ENCODE measurements at regions not wholly inside any gene's neighbourhood (a gene's known extent, or its start where the extent isn't known, plus 50 kb on each side); places are given as distances from the start of the nearest gene placed in this dataset.

DNA sequence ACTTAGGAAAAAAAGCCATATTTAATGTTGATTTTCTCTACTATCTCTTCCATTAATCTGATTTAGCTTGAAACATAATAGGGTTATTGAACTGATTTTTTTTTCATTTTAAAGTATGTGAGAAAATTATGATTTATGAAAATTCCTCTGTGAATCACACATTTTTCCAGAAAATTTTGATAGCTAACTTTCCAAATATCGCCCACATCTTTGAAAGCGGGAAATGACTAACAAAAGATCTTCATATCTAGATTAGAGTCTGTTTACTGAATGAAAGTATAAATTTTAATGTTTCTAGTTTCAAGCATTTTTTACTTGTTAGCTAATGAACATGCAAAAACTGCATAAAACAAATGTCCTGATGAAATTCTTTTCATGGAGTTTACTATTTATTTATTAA, 97.4 kb downstream of the POSTN start:
- Histone ChIP-seq H3K27me3 (ENCODE audit: insufficient read depth, low read length) (no peaks in the 10 kb centered on the region), H4K20me1 (ENCODE audit: insufficient read depth, low read length) (no peaks in the 10 kb centered on the region), H3K36me3 (ENCODE audit: insufficient read depth, low read length) (no peaks in the 10 kb centered on the region), H3K4me1 (ENCODE audit: insufficient read depth, low read length, severe bottlenecking) (no peaks in the 10 kb centered on the region), H3K9me3 (ENCODE audit: low read length) (no peaks in the 10 kb centered on the region), H3K9me2 (ENCODE audit: low read depth, low read length) (no peaks in the 10 kb centered on the region), H3K9ac (ENCODE audit: low read length) (no peak overlapping the region), H3K4me2 (ENCODE audit: low read length) (no peak overlapping the region), H3F3A (ENCODE audit: insufficient read depth, low read length) (no peaks in the 10 kb centered on the region), H2AFZ (ENCODE audit: low read length) (no peak overlapping the region), H3K4me3 (ENCODE audit: low read depth, low read length, poor library complexity, severe bottlenecking) (no peak overlapping the region), H3K79me2 (ENCODE audit: insufficient read depth, low read length) (no peaks in the 10 kb centered on the region), H3K27ac (ENCODE audit: low read depth, low read length, poor library complexity, severe bottlenecking) (no peak overlapping the region)
- no peak for TF ChIP-seq EZH2 (IDR thresholded peaks at IDR 0.05; ENCODE audit: borderline replicate concordance, low read length)
- TF ChIP-seq, protein P1, sequence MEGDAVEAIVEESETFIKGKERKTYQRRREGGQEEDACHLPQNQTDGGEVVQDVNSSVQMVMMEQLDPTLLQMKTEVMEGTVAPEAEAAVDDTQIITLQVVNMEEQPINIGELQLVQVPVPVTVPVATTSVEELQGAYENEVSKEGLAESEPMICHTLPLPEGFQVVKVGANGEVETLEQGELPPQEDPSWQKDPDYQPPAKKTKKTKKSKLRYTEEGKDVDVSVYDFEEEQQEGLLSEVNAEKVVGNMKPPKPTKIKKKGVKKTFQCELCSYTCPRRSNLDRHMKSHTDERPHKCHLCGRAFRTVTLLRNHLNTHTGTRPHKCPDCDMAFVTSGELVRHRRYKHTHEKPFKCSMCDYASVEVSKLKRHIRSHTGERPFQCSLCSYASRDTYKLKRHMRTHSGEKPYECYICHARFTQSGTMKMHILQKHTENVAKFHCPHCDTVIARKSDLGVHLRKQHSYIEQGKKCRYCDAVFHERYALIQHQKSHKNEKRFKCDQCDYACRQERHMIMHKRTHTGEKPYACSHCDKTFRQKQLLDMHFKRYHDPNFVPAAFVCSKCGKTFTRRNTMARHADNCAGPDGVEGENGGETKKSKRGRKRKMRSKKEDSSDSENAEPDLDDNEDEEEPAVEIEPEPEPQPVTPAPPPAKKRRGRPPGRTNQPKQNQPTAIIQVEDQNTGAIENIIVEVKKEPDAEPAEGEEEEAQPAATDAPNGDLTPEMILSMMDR (IDR thresholded peaks at IDR 0.05; ENCODE audit: low read length) = no peak

DNA sequence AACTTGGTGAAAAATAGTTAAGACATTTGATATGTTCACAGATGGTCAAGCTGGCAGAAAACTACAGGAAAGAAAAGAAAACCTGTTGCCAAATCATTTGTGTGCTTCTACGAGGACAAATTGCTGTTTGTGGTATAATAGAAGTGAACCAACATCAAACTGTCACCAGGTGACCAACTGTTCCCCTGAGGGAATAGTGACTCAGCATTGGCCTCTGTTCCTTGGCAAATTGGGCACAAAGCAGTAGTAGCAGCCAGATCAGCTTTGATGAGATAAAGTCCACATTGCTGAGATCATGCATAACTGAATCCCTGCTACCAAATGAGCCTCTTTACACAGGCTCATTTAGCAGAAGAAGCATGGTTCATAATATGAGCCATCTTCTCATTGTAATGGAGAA, 103.5 kb downstream of the POSTN start:
- Histone ChIP-seq H3K4me1 (ENCODE audit: insufficient read depth, low read length, severe bottlenecking) (no peaks in the 10 kb centered on the region), H3K9ac (ENCODE audit: low read length) (no peak overlapping the region), H3K27ac (ENCODE audit: low read depth, low read length, poor library complexity, severe bottlenecking) (no peak overlapping the region), H3K79me2 (ENCODE audit: insufficient read depth, low read length) (no peaks in the 10 kb centered on the region), H3F3A (ENCODE audit: insufficient read depth, low read length) (no peaks in the 10 kb centered on the region), H4K20me1 (ENCODE audit: insufficient read depth, low read length) (no peaks in the 10 kb centered on the region), H3K36me3 (ENCODE audit: insufficient read depth, low read length) (no peaks in the 10 kb centered on the region), H2AFZ (ENCODE audit: low read length) (no peak overlapping the region), H3K4me3 (ENCODE audit: low read depth, low read length, poor library complexity, severe bottlenecking) (no peak overlapping the region), H3K27me3 (ENCODE audit: insufficient read depth, low read length) (no peaks in the 10 kb centered on the region), H3K4me2 (ENCODE audit: low read length) (no peak overlapping the region), H3K9me3 (ENCODE audit: low read length) (no peaks in the 10 kb centered on the region), H3K9me2 (ENCODE audit: low read depth, low read length) (no peaks in the 10 kb centered on the region)
- TF ChIP-seq, protein P1 (IDR thresholded peaks at IDR 0.05; ENCODE audit: low read length) = no peak
- TF ChIP-seq EZH2 (IDR thresholded peaks at IDR 0.05; ENCODE audit: borderline replicate concordance, low read length) = no peak

DNA sequence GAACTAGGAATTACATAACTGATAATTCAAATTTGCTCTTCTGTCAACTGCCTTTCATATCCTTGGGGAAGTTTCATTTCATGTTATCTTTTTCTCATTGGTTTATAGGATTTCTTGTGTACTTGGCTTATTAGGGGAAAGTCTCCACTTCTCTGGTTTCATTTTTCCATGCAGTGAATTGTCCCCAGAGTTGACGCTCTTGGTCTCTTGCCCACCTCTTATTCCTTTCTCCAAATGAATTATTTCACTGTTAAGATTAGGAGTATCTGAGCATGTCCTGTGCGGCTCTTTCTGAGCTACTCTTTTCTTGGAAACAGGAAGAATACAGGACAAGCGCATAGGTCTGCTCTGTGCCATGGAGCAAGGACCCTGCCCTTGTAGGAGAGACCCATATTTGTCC, 104.8 kb downstream of the POSTN start:
- no peaks in the 10 kb centered on the region for H3K9me3 ChIP-seq (ENCODE audit: low read length)
- H3K27me3 ChIP-seq (ENCODE audit: insufficient read depth, low read length) = no peaks in the 10 kb centered on the region
- H4K20me1 ChIP-seq (ENCODE audit: insufficient read depth, low read length) = no peaks in the 10 kb centered on the region
- H3K4me3 ChIP-seq (ENCODE audit: low read depth, low read length, poor library complexity, severe bottlenecking) = no peak overlapping the region
- no peaks in the 10 kb centered on the region for H3F3A ChIP-seq (ENCODE audit: insufficient read depth, low read length)
- no peaks in the 10 kb centered on the region for H3K4me1 ChIP-seq (ENCODE audit: insufficient read depth, low read length, severe bottlenecking)
- H3K27ac ChIP-seq (ENCODE audit: low read depth, low read length, poor library complexity, severe bottlenecking) = no peak overlapping the region
- no peaks in the 10 kb centered on the region for H3K36me3 ChIP-seq (ENCODE audit: insufficient read depth, low read length)
- H2AFZ ChIP-seq (ENCODE audit: low read length) = no peak overlapping the region
- no peak for TF ChIP-seq EZH2 (IDR thresholded peaks at IDR 0.05; ENCODE audit: borderline replicate concordance, low read length)
- TF ChIP-seq, protein P1 (IDR thresholded peaks at IDR 0.05; ENCODE audit: low read length) = no peak
- H3K9ac ChIP-seq (ENCODE audit: low read length) = no peak overlapping the region
- no peaks in the 10 kb centered on the region for H3K9me2 ChIP-seq (ENCODE audit: low read depth, low read length)
- H3K79me2 ChIP-seq (ENCODE audit: insufficient read depth, low read length) = no peaks in the 10 kb centered on the region
- no peak overlapping the region for H3K4me2 ChIP-seq (ENCODE audit: low read length)
